Activated naive CD4-positive, alpha-beta T cell treated with anti-CD3 and anti-CD28 coated beads, Interleukin-2, amount 50 U/mL, for 72 hours (primary cell): ENCODE measurements at regions not wholly inside any gene's neighbourhood (a gene's known extent, or its start where the extent isn't known, plus 50 kb on each side); places are given as distances from the start of the nearest gene placed in this dataset.
A peak's percentile ranks its signal among the peaks of the same experiment; 100 is the strongest.
"Not testable (repeated sequence)": the region's sequence is repeated elsewhere in the genome, so short reads cannot be mapped to it uniquely, and the experiment has no call there.

Experiments used
- ATAC-seq, 2 donors: fragments of 150-1000 bp; cut with Tn5 transposase; 2 replicates each; pipeline ENCODE4 v1.10.0; 2021; ENCODE audit warnings: mild to moderate bottlenecking in 2 of 2, moderate library complexity in 2 of 2
- DNase-seq, 2 donors: peaks; one replicate each; pipeline ENCODE4 v3.0.0; 2021 to 2022; ENCODE audit warnings: low spot score in 2 of 2
- H3K27ac Mint-ChIP-seq, 2 donors: one replicate each; pipeline ENCODE4 v1.8.0; 2022; ENCODE audit warnings: mild to moderate bottlenecking in 2 of 2, mixed read lengths in 2 of 2
- H3K36me3 Mint-ChIP-seq, 2 donors: one replicate each; pipeline ENCODE4 v1.8.0; 2022; ENCODE audit warnings: mixed read lengths in 2 of 2
- H3K9me3 Mint-ChIP-seq, 2 donors: one replicate each; pipeline ENCODE4 v1.8.0; 2022; ENCODE audit warnings: mixed read lengths in 2 of 2

GRCh38 chr9:107571148-107571547 lies 81.6 kb upstream of the KLF4 start:
- no peak for DNase-seq
- Mint-ChIP-seq H3K9me3 (no peaks in the 10 kb centered on the region), H3K27ac (no peak overlapping the region), H3K36me3 (no peaks in the 10 kb centered on the region)
- no peak for ATAC-seq

GRCh38 chr9:107569174-107569573 lies 79.6 kb upstream of the KLF4 start:
- Mint-ChIP-seq H3K27ac (no peak overlapping the region), H3K36me3 (no peaks in the 10 kb centered on the region), H3K9me3 (no peaks in the 10 kb centered on the region)
- no peak for ATAC-seq
- no peak for DNase-seq

GRCh38 chr9:107568406-107568805 lies 78.8 kb upstream of the KLF4 start:
- not testable (repeated sequence) for H3K9me3 Mint-ChIP-seq, H3K27ac Mint-ChIP-seq, ATAC-seq, DNase-seq, H3K36me3 Mint-ChIP-seq

- Mint-ChIP-seq H3K36me3 (no peaks in the 10 kb centered on the region), H3K9me3 (no peaks in the 10 kb centered on the region), H3K27ac (no peak overlapping the region)
- ATAC-seq (no peak), DNase-seq (no peak)
These were observed 77.9 kb upstream of the KLF4 start for GRCh38 chr9:107567462-107567861.

GRCh38 chr9:107566611-107567061 lies 77.1 kb upstream of the KLF4 start:
- no peak for DNase-seq
- no peaks in the 10 kb centered on the region for H3K9me3 Mint-ChIP-seq
- ATAC-seq, result no peak
- H3K27ac Mint-ChIP-seq, result no peak overlapping the region
- H3K36me3 Mint-ChIP-seq, result no peaks in the 10 kb centered on the region

GRCh38 chr9:107562798-107563197 lies 73.2 kb upstream of the KLF4 start:
- Mint-ChIP-seq H3K27ac (no peak overlapping the region), H3K36me3 (no peaks in the 10 kb centered on the region), H3K9me3 (no peaks in the 10 kb centered on the region)
- no peak for DNase-seq
- no peak for ATAC-seq

GRCh38 chr9:107559494-107560086 lies 70.0 kb upstream of the KLF4 start:
- ATAC-seq, result no peak
- Mint-ChIP-seq H3K36me3 (no peaks in the 10 kb centered on the region), H3K27ac (no peak overlapping the region), H3K9me3 (no peaks in the 10 kb centered on the region)
- DNase-seq, result no peak

- H3K36me3 Mint-ChIP-seq, result no peaks in the 10 kb centered on the region
- DNase-seq (no peak), ATAC-seq (no peak)
- H3K9me3 Mint-ChIP-seq, result no peaks in the 10 kb centered on the region
- no peak overlapping the region for H3K27ac Mint-ChIP-seq
These were observed 67.8 kb upstream of the KLF4 start for GRCh38 chr9:107557236-107557990.

- DNase-seq (no peak), ATAC-seq (no peak)
- Mint-ChIP-seq H3K36me3 (no peaks in the 10 kb centered on the region), H3K9me3 (no peaks in the 10 kb centered on the region), H3K27ac (no peak overlapping the region)
These were observed 65.1 kb upstream of the KLF4 start for GRCh38 chr9:107554636-107555035.

- Mint-ChIP-seq H3K36me3 (no peaks in the 10 kb centered on the region), H3K27ac (peak overlapping the region in 1 of 2 donors; percentile 83), H3K9me3 (peaks cover 0 to 6% of the 10 kb centered on the region in 2 donors)
- DNase-seq (no peak), ATAC-seq (peak in 1 of 2 donors; percentile 61)
These were observed 59.0 kb upstream of the KLF4 start for GRCh38 chr9:107548298-107549142.

GRCh38 chr9:107547772-107548297 lies 58.3 kb upstream of the KLF4 start:
- Mint-ChIP-seq H3K27ac (peak overlapping the region in 1 of 2 donors; percentile 93), H3K9me3 (peaks cover 0 to 6% of the 10 kb centered on the region in 2 donors), H3K36me3 (no peaks in the 10 kb centered on the region)
- ATAC-seq (no peak), DNase-seq (no peak)

- DNase-seq (no peak), ATAC-seq (no peak)
- H3K36me3 Mint-ChIP-seq, result no peaks in the 10 kb centered on the region
- peak overlapping the region in 1 of 2 donors; percentile 93 for H3K27ac Mint-ChIP-seq
- peaks cover 0 to 6% of the 10 kb centered on the region in 2 donors for H3K9me3 Mint-ChIP-seq
These were observed 57.7 kb upstream of the KLF4 start for GRCh38 chr9:107547303-107547702.

- no peak for ATAC-seq
- Mint-ChIP-seq H3K36me3 (no peaks in the 10 kb centered on the region), H3K27ac (peak overlapping the region in 1 of 2 donors; percentile 14), H3K9me3 (peaks cover 0 to 6% of the 10 kb centered on the region in 2 donors)
- no peak for DNase-seq
These were observed 57.3 kb upstream of the KLF4 start for GRCh38 chr9:107546859-107547258.

GRCh38 chr9:107545036-107545435 lies 55.5 kb upstream of the KLF4 start:
- no peak for DNase-seq
- no peak for ATAC-seq
- Mint-ChIP-seq H3K9me3 (peaks cover 0 to 6% of the 10 kb centered on the region in 2 donors), H3K36me3 (no peaks in the 10 kb centered on the region), H3K27ac (no peak overlapping the region)

- no peak for ATAC-seq
- no peaks in the 10 kb centered on the region for H3K36me3 Mint-ChIP-seq
- H3K9me3 Mint-ChIP-seq, result peaks cover 0 to under 1% of the 10 kb centered on the region in 2 donors
- DNase-seq, result no peak
- no peak overlapping the region for H3K27ac Mint-ChIP-seq
These were observed 53.0 kb upstream of the KLF4 start for GRCh38 chr9:107542411-107543157.

- H3K27ac Mint-ChIP-seq, result no peak overlapping the region
- no peaks in the 10 kb centered on the region for H3K9me3 Mint-ChIP-seq
- DNase-seq (no peak), ATAC-seq (no peak)
- H3K36me3 Mint-ChIP-seq, result no peaks in the 10 kb centered on the region
These were observed 52.0 kb upstream of the KLF4 start for GRCh38 chr9:107541523-107541922.
